H7 (cell line): ENCODE measurements at regions not wholly inside any gene's neighbourhood (a gene's known extent, or its start where the extent isn't known, plus 50 kb on each side); places are given as distances from the start of the nearest gene placed in this dataset.

ENCODE experiments used
- DNase-seq: peaks from one replicate; pipeline ENCODE4 v3.0.0; 2012
- H3K27me3 ChIP-seq: 2 replicates; pipeline ENCODE4 v1.6.0; 2011; ENCODE audit warnings: mild to moderate bottlenecking, low read length; ENCODE audit not compliant: control insufficient read depth, insufficient read depth
- H3K36me3 ChIP-seq: replicated peaks from 2 replicates; pipeline ENCODE4 v1.5.1; 2011; ENCODE audit warnings: low read length; ENCODE audit not compliant: control insufficient read depth, insufficient read depth
- H3K4me3 ChIP-seq: 2 replicates; pipeline ENCODE4 v1.5.1; 2011; ENCODE audit warnings: low read depth, mild to moderate bottlenecking, control low read depth, low read length, moderate library complexity; ENCODE audit not compliant: insufficient read depth

DNA sequence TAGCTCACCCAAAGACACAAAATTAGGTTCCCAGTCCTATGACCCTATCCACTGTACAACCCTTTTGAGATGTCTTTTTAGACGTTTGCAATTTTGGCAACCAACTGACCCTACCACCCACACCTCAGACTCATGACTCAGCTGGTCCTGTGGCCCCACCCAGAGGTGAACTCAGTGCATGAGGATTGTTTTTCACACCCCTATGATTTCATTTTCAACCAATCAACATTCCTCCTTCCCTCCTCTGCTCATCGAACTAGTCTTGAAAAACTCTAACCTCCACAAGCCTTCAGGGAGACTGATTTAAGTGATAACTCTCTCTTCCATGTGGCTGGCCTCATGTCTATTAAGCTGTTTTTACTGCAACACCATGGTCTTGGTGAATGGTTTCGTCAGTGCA is 350.7 kb downstream of the UQCRFS1 start:
- H3K27me3 ChIP-seq = no peaks in the 10 kb centered on the region
- no peak overlapping the region for H3K4me3 ChIP-seq
- no peaks in the 10 kb centered on the region for H3K36me3 ChIP-seq
- no peak for DNase-seq

DNA sequence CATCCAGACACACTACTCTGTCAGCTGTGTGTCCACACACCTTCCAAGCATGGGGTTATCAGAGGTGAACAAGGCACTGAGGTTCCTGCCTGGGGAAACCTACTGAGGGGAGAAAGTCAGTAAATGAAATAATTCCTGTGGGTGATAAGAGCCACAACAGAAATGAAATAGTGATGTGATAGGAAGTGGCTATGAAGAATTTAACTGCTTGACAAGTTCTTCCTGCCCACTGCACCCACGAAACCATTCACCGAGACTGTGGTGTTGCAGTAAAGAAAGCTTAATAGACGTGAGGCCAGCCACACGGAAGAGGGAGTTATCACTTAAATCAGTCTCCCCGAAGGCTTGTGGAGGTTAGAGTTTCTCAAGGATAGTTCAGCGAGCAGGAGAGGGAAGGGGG is 353.1 kb downstream of the UQCRFS1 start:
- DNase-seq = no peak

DNA sequence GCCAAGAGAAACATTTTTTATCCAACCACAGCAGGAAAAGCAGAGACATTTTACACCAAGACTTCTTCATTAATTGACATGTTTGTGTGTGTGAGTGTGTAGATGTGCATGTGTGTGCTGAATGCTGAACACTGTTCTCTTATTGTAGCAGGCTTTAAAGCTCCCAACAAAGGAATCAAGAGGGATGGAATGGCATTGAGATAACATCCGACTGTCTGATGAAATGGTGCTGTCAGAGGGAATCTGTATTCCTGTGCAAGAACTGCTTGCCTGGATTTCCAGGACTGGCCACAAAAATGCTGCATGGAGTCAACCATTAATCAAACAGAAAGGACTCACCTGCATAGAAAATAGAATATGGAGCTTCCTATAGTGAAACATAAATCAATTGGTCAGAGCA is 354.0 kb downstream of the UQCRFS1 start:
- Histone ChIP-seq H3K36me3 (no peaks in the 10 kb centered on the region), H3K27me3 (no peaks in the 10 kb centered on the region), H3K4me3 (no peak overlapping the region)
- no peak for DNase-seq

More for the DNA sequence above, 353.1 kb downstream of the UQCRFS1 start:
- no peaks in the 10 kb centered on the region for H3K27me3 ChIP-seq
- H3K36me3 ChIP-seq = no peaks in the 10 kb centered on the region
- no peak overlapping the region for H3K4me3 ChIP-seq

DNA sequence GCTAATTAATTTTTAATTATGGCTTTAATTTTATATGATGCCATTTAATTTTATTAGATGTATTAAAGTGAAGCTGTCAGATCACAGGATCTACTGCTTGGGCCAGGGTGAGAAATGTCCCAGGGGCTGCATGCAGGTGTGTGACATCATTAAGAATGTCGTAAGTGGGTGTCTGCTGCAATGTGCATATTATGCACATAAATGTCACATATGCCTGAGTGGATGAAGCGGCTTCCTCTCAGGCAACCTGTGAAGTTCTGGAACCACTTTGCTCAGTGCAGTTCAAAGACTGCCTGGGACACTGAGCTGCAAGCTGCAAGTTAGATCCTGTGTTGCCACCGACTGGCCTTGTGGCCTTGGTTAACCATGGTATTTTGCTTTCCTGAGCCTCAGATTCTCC is 355.0 kb downstream of the UQCRFS1 start:
- Histone ChIP-seq H3K36me3 (no peaks in the 10 kb centered on the region), H3K27me3 (no peaks in the 10 kb centered on the region), H3K4me3 (no peak overlapping the region)
- no peak for DNase-seq

DNA sequence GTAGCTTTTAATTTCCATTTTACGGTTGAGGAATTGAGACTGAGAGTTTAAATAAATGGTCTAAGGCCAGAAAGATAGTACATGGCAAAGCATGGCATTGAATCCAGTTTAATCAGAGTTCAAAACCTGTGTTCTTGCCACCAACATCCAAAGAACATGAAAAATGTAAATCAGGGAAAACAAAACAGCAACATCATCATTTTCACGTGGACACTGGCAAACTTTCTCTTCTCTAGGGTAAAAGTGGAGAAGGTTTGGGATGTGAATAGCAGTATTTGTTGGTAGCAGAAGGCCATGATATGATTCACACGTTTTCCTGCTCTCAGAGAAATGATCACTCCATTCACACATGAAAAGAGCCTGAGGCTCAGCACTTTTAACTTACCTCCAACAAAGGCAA is 357.7 kb downstream of the UQCRFS1 start:
- H3K36me3 ChIP-seq = no peaks in the 10 kb centered on the region
- no peaks in the 10 kb centered on the region for H3K27me3 ChIP-seq
- H3K4me3 ChIP-seq = no peak overlapping the region
- DNase-seq = no peak

DNA sequence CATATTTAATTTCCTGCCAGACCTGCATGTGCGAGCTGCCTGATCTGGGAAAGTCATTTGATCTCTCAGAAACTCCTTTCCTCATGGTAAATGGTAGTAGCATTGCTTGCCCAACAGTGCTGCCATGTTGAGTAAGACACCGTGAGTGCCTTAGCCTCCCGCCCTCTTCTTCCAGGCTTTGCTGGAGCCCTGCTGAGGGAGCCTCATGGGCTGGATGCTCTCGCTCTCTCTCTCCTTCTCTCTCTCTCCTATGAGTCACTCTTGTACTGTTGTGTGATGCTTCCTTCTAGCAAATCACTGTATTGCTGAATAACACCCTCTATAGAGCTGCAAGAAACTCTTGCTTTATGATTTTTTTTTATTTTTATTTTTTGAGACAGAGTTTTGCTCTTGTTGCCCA is 365.5 kb downstream of the UQCRFS1 start:
- no peaks in the 10 kb centered on the region for H3K36me3 ChIP-seq
- no peak overlapping the region for H3K4me3 ChIP-seq
- H3K27me3 ChIP-seq = no peaks in the 10 kb centered on the region
- no peak for DNase-seq

DNA sequence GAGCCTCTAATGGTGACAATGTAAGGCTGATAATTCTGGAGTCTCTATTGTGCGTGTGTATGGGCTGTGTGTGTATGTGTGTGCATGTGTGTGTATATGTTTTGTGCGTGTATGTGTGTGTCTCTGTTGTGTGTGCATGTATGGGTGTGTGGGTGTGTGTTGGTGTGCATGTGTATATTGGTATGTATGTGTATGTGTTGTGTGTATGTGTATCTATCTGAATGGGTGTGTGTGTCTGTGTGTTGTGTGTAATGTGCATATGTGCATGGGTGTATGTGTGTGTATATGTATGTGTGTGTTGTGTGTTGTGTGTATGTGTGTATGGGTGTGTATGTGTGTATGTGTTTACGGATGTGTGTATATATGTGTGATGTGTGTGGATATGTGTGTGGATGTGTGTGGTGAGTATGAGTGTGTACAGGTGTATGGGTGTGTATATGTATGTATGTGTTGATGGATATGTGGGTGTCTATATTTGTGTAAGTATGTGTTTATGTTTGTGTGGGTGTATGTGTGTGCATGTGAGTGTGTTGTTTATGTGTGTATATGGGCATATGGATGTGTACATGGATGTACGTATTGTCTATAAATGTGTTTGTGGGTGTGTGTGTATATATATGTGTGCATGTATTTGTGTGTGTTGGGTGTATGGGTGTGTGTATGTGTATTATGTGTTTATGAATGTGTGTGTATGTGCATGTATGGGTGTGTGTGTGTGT is 366.7 kb downstream of the UQCRFS1 start:
- DNase-seq = no peak
- no peaks in the 10 kb centered on the region for H3K36me3 ChIP-seq
- no peaks in the 10 kb centered on the region for H3K27me3 ChIP-seq
- H3K4me3 ChIP-seq = no peak overlapping the region

DNA sequence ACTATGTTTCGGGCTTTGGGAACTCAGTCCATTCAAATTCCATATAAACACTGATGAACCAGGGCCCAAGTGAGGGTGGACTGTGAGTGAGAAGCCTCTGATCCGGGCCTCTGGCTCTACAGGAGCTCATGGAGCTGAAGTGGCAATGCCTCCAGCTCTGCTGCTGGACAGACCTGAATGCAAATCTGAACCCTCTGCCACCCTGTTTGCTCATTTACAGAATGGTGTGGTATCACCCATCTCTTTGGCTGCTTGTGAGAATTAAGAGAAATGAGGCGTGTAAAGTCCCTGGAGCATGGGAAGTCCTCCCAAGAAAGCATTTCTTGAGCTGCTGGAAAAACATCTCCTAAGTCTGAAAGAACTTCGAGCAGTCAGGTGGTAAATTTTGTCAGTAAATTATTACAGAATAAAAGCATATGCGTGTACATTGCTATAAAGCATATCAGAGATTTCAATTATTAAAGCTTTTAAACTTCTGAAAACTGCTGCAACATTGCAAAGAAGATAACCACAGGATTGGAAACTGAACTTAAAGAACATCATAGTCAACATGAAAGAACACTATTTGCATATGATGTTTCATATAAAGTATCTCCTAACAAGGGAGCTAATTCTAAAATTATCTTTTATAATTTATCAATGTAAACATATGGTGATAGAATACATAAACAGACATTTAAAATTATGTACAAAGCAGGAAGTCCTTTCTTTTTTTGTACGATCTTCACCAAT is 369.0 kb downstream of the UQCRFS1 start:
- DNase-seq = no peak
- H3K36me3 ChIP-seq = no peaks in the 10 kb centered on the region
- no peak overlapping the region for H3K4me3 ChIP-seq
- no peaks in the 10 kb centered on the region for H3K27me3 ChIP-seq

DNA sequence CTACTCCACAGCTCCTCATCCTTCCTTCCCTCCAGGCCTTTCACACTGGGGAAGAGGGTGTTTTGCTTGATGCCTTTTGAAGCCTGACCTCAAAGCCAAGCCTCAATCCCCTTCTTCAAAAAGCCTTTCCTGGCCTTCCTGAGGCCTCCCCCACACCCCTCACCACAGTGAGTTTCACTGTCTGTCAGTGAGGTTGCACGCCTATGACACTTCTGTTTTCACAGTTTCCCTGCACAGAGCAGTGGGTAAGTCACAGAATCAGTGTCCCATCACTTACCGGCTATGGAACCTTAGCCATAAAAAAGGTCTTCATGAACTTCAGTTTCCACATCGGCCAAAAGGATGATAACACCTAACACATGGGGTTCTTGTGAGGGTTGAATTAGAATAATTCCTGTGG is 371.4 kb downstream of the UQCRFS1 start:
- DNase-seq = no peak
- Histone ChIP-seq H3K27me3 (no peaks in the 10 kb centered on the region), H3K36me3 (no peaks in the 10 kb centered on the region), H3K4me3 (no peak overlapping the region)

DNA sequence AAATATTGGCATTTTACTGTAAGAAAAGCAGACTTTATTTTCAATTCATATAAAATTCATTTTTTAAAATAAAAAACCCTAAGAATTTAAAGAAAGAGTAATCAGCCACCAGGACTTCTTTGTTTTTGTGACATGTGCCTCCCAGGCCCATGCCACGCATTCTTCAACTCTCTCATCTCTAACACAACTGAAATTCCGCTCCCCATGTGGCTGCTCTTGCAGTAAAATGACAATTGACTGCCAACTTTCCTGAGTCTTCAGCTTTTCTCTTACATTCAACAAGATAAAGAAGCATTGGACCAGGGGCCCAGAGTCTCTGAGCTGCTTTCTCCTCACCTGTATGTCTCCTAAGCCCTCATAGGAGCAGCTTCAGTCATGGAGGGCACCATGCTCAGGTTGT is 372.1 kb downstream of the UQCRFS1 start:
- no peak overlapping the region for H3K4me3 ChIP-seq
- no peaks in the 10 kb centered on the region for H3K36me3 ChIP-seq
- no peak for DNase-seq
- H3K27me3 ChIP-seq = no peaks in the 10 kb centered on the region

DNA sequence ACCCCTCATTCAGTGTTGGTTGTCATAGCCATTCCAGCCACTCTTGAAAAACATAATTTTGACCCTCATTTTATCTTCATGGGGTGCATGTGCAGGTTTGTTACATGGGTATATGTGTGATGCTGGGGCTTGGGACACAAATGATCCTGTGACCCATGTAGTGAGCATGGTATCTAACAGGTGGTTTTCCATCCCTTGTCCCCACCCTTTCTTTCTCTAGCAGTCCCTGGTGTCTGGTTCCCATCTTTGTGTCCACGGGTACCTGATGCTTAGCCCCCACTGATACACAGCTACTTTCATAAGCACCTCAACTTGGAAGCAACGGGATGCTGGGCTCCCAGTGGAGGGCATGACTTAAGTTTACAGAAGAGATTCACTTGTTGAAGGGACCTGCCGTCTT is 373.5 kb downstream of the UQCRFS1 start:
- H3K36me3 ChIP-seq = no peaks in the 10 kb centered on the region
- DNase-seq = no peak

DNA sequence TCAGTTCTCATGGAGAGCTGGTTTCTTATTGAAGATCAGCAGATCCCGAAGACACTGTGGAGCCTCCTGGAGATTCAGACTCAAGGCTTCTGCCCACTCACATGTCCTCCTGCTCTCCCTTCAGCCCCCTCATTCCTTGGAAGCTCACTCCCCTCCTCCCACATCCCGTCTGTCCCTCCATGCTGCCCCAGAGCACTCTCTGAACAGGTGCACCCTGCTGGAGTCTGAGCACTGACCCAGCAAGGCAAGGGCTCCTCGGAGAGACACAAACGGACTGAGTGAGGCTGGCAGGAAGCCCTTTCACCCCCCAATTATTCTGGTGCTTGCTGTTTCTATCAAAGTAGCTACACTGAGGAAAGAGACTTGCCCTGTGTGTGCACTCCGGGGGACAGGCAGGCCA is 374.0 kb downstream of the UQCRFS1 start:
- DNase-seq = no peak
- Histone ChIP-seq H3K4me3 (no peak overlapping the region), H3K36me3 (no peaks in the 10 kb centered on the region), H3K27me3 (no peaks in the 10 kb centered on the region)

More for the DNA sequence above, 373.5 kb downstream of the UQCRFS1 start:
- no peaks in the 10 kb centered on the region for H3K27me3 ChIP-seq
- no peak overlapping the region for H3K4me3 ChIP-seq

DNA sequence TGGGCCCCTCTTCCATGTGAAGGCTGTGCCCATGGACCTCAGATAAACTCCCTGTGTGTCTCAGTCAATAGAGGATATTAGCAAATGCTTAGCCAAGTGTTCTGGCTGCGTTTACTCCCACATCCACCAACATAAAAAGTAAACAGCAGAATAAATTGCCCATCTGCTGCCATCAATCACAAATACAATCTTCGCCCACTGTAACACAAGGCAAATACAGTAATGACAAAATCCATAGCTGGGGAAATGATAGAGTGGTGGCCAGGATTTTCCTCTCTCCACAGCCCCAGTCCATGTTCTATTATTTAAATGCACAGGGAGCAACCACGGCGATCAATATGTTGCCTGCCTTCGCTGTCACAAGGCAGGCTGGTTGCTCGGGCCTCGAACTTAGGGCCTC is 376.5 kb downstream of the UQCRFS1 start:
- H3K4me3 ChIP-seq = no peak overlapping the region
- H3K27me3 ChIP-seq = no peaks in the 10 kb centered on the region
- H3K36me3 ChIP-seq = no peaks in the 10 kb centered on the region
- DNase-seq = no peak

DNA sequence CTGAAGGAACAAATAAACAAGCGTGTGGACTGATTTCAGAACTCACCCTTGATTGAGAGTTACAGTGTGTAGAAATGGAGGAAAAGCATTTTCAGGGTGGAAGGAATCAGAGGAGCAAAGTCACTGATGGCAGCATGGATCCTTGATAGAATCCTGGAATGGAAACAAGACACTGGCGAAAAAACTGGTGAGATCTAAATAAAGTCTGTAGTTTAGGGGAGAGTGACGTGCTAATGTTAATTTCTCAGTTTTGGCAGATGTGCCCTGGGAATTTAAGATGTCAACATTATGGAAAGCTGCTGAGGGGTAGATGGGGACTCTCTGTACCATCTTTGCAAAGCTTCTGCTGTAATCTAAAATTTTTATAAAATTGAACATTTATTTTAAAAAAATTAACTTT is 378.0 kb downstream of the UQCRFS1 start:
- no peak for DNase-seq
- H3K4me3 ChIP-seq = no peak overlapping the region
- no peaks in the 10 kb centered on the region for H3K36me3 ChIP-seq
- no peaks in the 10 kb centered on the region for H3K27me3 ChIP-seq

DNA sequence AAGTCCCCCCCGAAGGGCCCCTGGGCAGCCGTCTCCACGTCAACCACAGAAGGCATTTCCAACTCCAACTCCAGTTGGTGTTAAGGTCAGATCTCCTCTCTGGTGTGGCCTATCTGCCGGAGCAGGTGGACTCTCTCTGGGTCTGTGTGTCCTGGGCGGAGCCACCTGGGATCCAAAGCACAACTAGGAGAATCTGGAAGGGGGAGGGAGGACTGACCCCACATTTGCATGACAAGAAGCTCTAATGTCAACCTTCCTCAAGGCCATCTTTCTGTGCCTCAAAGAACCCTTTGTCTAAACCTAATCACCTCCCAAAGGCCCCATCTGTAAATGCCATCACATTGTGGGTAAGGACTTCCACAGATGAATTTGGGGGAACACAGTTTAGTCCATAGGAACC is 381.5 kb downstream of the UQCRFS1 start:
- peak; percentile 38 for DNase-seq
- H3K36me3 ChIP-seq = no peaks in the 10 kb centered on the region
- H3K27me3 ChIP-seq = no peaks in the 10 kb centered on the region
- no peak overlapping the region for H3K4me3 ChIP-seq
